Mucosa of rectum (tissue), 2 donors: ENCODE measurements at regions not wholly inside any gene's neighbourhood (a gene's known extent, or its start where the extent isn't known, plus 50 kb on each side); places are given as distances from the start of the nearest gene placed in this dataset.

ENCODE experiments used
- H3K27ac ChIP-seq, 2 donors: one replicate each; pipeline ENCODE4 v1.7.0; 2013; ENCODE audit warnings: inconsistent platforms in 2 of 2, low read depth in 2 of 2, low read length in 2 of 2
- H3K27me3 ChIP-seq, 2 donors: one replicate each; pipeline ENCODE4 v1.7.0; 2013; ENCODE audit warnings: low read length in 2 of 2; ENCODE audit not compliant: control insufficient read depth in 2 of 2, insufficient read depth in 2 of 2
- H3K36me3 ChIP-seq, 2 donors: one replicate each; pipeline ENCODE4 v1.7.0; 2013; ENCODE audit warnings: low read length in 2 of 2; ENCODE audit not compliant: control insufficient read depth in 2 of 2, insufficient read depth in 2 of 2
- H3K4me1 ChIP-seq, 2 donors: one replicate each; pipeline ENCODE4 v1.7.0; 2013; ENCODE audit warnings: low read length in 2 of 2, mild to moderate bottlenecking in 1 of 2; ENCODE audit not compliant: control insufficient read depth in 2 of 2, insufficient read depth in 2 of 2
- H3K4me3 ChIP-seq, 2 donors: one replicate each; pipeline ENCODE4 v1.7.0; 2013; ENCODE audit warnings: low read length in 2 of 2
- H3K9ac ChIP-seq, 2 donors: one replicate each; pipeline ENCODE4 v1.7.0; 2013; ENCODE audit warnings: low read length in 2 of 2, low read depth in 1 of 2, mild to moderate bottlenecking in 1 of 2
- H3K9me3 ChIP-seq, 2 donors: one replicate each; pipeline ENCODE4 v1.7.0; 2013; ENCODE audit warnings: low read length in 2 of 2; ENCODE audit not compliant: control insufficient read depth in 2 of 2
- donor health status: healthy.
- donor health status: Normal muscosa, but diverticular disease.

GRCh38 chr2:59874361-59874760 lies 679.1 kb downstream of the BCL11A start:
- H3K9ac ChIP-seq: no peak overlapping the region
- H3K27me3 ChIP-seq: no peaks in the 10 kb centered on the region
- no peaks in the 10 kb centered on the region for H3K36me3 ChIP-seq
- no peak overlapping the region for H3K27ac ChIP-seq
- H3K9me3 ChIP-seq: no peaks in the 10 kb centered on the region
- H3K4me3 ChIP-seq: no peak overlapping the region
- no peaks in the 10 kb centered on the region for H3K4me1 ChIP-seq

GRCh38 chr2:59871830-59872229 lies 681.6 kb downstream of the BCL11A start:
- no peaks in the 10 kb centered on the region for H3K9me3 ChIP-seq
- no peak overlapping the region for H3K9ac ChIP-seq
- no peak overlapping the region for H3K4me3 ChIP-seq
- no peaks in the 10 kb centered on the region for H3K4me1 ChIP-seq
- H3K27me3 ChIP-seq: no peaks in the 10 kb centered on the region
- no peak overlapping the region for H3K27ac ChIP-seq
- no peaks in the 10 kb centered on the region for H3K36me3 ChIP-seq

- Histone ChIP-seq H3K9ac (no peak overlapping the region), H3K36me3 (no peaks in the 10 kb centered on the region), H3K4me3 (no peak overlapping the region), H3K27ac (no peak overlapping the region), H3K27me3 (no peaks in the 10 kb centered on the region), H3K9me3 (no peaks in the 10 kb centered on the region), H3K4me1 (no peaks in the 10 kb centered on the region)
Measured at GRCh38 chr2:59868981-59869380, 684.5 kb downstream of the BCL11A start.

GRCh38 chr2:59866436-59866835 lies 687.0 kb downstream of the BCL11A start:
- Histone ChIP-seq H3K9ac (no peak overlapping the region), H3K27me3 (no peaks in the 10 kb centered on the region), H3K27ac (no peak overlapping the region), H3K9me3 (no peaks in the 10 kb centered on the region), H3K4me3 (no peak overlapping the region), H3K4me1 (no peaks in the 10 kb centered on the region), H3K36me3 (no peaks in the 10 kb centered on the region)

- Histone ChIP-seq H3K36me3 (no peaks in the 10 kb centered on the region), H3K4me3 (no peak overlapping the region), H3K4me1 (no peaks in the 10 kb centered on the region), H3K9ac (no peak overlapping the region), H3K27ac (no peak overlapping the region), H3K9me3 (no peaks in the 10 kb centered on the region), H3K27me3 (no peaks in the 10 kb centered on the region)
Measured at GRCh38 chr2:59858540-59858939, 694.9 kb downstream of the BCL11A start.

- Histone ChIP-seq H3K9ac (no peak overlapping the region), H3K27ac (no peak overlapping the region), H3K4me3 (no peak overlapping the region), H3K4me1 (no peaks in the 10 kb centered on the region), H3K36me3 (no peaks in the 10 kb centered on the region), H3K9me3 (no peaks in the 10 kb centered on the region), H3K27me3 (no peaks in the 10 kb centered on the region)
Measured at GRCh38 chr2:59857109-59857508, 696.3 kb downstream of the BCL11A start.

- no peaks in the 10 kb centered on the region for H3K4me1 ChIP-seq
- H3K27me3 ChIP-seq: no peaks in the 10 kb centered on the region
- H3K36me3 ChIP-seq: no peaks in the 10 kb centered on the region
- no peak overlapping the region for H3K9ac ChIP-seq
- no peak overlapping the region for H3K27ac ChIP-seq
- H3K4me3 ChIP-seq: no peak overlapping the region
- H3K9me3 ChIP-seq: no peaks in the 10 kb centered on the region
Measured at GRCh38 chr2:59856391-59856790, 697.1 kb downstream of the BCL11A start.

- Histone ChIP-seq H3K27ac (no peak overlapping the region), H3K27me3 (no peaks in the 10 kb centered on the region), H3K36me3 (no peaks in the 10 kb centered on the region), H3K9me3 (no peaks in the 10 kb centered on the region), H3K4me3 (no peak overlapping the region), H3K4me1 (no peaks in the 10 kb centered on the region), H3K9ac (no peak overlapping the region)
Measured at GRCh38 chr2:59853032-59853431, 700.4 kb downstream of the BCL11A start.

GRCh38 chr2:59851836-59852475 lies 701.5 kb downstream of the BCL11A start:
- H3K27me3 ChIP-seq: no peaks in the 10 kb centered on the region
- no peak overlapping the region for H3K4me3 ChIP-seq
- no peak overlapping the region for H3K9ac ChIP-seq
- H3K4me1 ChIP-seq: no peaks in the 10 kb centered on the region
- no peaks in the 10 kb centered on the region for H3K36me3 ChIP-seq
- no peaks in the 10 kb centered on the region for H3K9me3 ChIP-seq
- H3K27ac ChIP-seq: no peak overlapping the region

GRCh38 chr2:59850554-59850953 lies 702.9 kb downstream of the BCL11A start:
- Histone ChIP-seq H3K27me3 (no peaks in the 10 kb centered on the region), H3K27ac (no peak overlapping the region), H3K9me3 (no peaks in the 10 kb centered on the region), H3K9ac (no peak overlapping the region), H3K36me3 (no peaks in the 10 kb centered on the region), H3K4me1 (no peaks in the 10 kb centered on the region), H3K4me3 (no peak overlapping the region)

- Histone ChIP-seq H3K4me3 (no peak overlapping the region), H3K9me3 (no peaks in the 10 kb centered on the region), H3K36me3 (no peaks in the 10 kb centered on the region), H3K27me3 (no peaks in the 10 kb centered on the region), H3K9ac (no peak overlapping the region), H3K27ac (no peak overlapping the region), H3K4me1 (no peaks in the 10 kb centered on the region)
Measured at GRCh38 chr2:59833941-59834340, 719.5 kb downstream of the BCL11A start.
